Gastrocnemius medialis (tissue), 4 donors: ENCODE measurements at regions not wholly inside any gene's neighbourhood (a gene's known extent, or its start where the extent isn't known, plus 50 kb on each side); places are given as distances from the start of the nearest gene placed in this dataset.

Experiments
- ATAC-seq, 2 donors: fragments of 150-250 bp; one replicate each; pipeline ENCODE4 v1.9.1; 2016
- DNase-seq, 2 donors: peaks; one replicate each; pipeline ENCODE4 v3.0.0-alpha.2; 2019
- H3K27ac ChIP-seq, 4 donors: fragments of 200-600 bp; sonication (generic); 1 replicate in 1 of 4; 2 replicates in 3 of 4; pipeline ENCODE4 v1.5.1; 2016 to 2018; ENCODE audit warnings: mild to moderate bottlenecking in 2 of 4, moderate library complexity in 1 of 4
- H3K27me3 ChIP-seq, 3 donors: fragments of 200-600 bp; sonication (generic) in 2 of 3; 1 replicate in 1 of 3; 2 replicates in 2 of 3; pipeline versions ENCODE4 v1.5.1 to v1.6.0; 2016 to 2019; ENCODE audit warnings: mild to moderate bottlenecking in 1 of 3, moderate library complexity in 1 of 3
- H3K36me3 ChIP-seq, 2 donors: fragments of 200-600 bp; sonication (generic) in 1 of 2; one replicate each; pipeline ENCODE4 v1.5.1; 2017 to 2018
- H3K4me1 ChIP-seq, 2 donors: fragments of 200-600 bp; sonication (generic) in 1 of 2; one replicate each; pipeline ENCODE4 v1.5.1; 2016 to 2017; ENCODE audit warnings: mild to moderate bottlenecking in 2 of 2
- H3K4me3 ChIP-seq, 4 donors: fragments of 200-600 bp; sonication (generic) in 3 of 4; 1 replicate in 1 of 4; 2 replicates in 3 of 4; pipeline ENCODE4 v1.5.1; 2016 to 2019; ENCODE audit warnings: mild to moderate bottlenecking in 2 of 4
- H3K9me3 ChIP-seq, 3 donors: fragments of 200-600 bp; sonication (generic) in 2 of 3; 1 replicate in 1 of 3; 2 replicates in 2 of 3; pipeline ENCODE4 v1.5.1; 2016 to 2019
- POLR2A ChIP-seq, 2 donors: fragments of 450-650 bp; IDR thresholded peaks; one replicate each; pipeline ENCODE4 v1.6.1; 2017; ENCODE audit warnings: antibody characterized with exemption in 2 of 2, mild to moderate bottlenecking in 2 of 2, moderate library complexity in 2 of 2
- in situ Hi-C, 4 donors: fragments of 200-750 bp; cut with MboI; loops; one replicate each; pipeline versions ENCODE4 v1.15.0 to v1.8.0; 2017; ENCODE audit warnings: low sequenced_read_pairs in 4 of 4
- intact Hi-C: fragments of 100-400 bp; cut with DNase I; formaldehyde crosslinking; loops from one replicate; pipeline ENCODE4 v1.15.1; 2023; ENCODE audit warnings: low total_unique reads
- TF ChIP-seq, protein P1 (sequence below), 5 experiments: fragments of 450-650 bp in 3 of 5; fragments of 200-600 bp in 2 of 5; sonication (generic) in 2 of 5; IDR thresholded peaks in 4 of 5; conservative IDR thresholded peaks in 1 of 5; 1 replicate in 4 of 5; 2 replicates in 1 of 5; pipeline ENCODE4 v1.5.1; 2016 to 2019; ENCODE audit warnings: antibody characterized with exemption in 5 of 5, mild to moderate bottlenecking in 3 of 5, moderate library complexity in 3 of 5

DNA sequence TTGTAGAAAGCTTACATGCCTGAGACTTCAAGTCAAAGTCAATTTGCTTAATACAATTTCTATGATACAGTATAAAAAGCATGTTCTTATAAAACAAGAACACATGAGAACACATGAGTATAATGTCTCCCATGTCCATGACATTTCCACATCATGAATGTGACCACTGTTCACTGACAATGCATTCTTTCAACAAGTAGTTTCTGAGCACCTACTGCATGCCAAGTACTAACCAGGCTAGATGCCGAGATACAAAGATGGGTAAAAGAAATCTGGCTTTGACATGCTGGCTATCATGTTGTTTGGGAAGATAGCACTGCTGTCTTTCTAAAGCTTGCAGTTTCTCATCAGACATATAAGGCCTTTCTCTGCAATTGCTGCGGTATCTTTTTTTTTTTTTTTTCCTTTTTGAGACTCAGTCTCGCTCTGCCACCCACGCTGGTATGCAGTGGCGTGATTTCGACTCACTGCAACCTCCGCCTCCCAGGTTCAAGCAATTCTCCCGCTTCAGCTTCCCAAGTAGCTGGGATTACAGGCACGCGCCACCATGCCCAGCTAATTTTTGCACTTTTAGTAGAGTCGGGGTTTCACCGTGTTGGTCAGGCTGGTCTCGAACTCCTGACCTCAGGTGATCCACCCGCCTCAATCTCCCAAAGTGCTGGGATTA is 123.6 kb upstream of the DST start:
- Histone ChIP-seq H3K27ac (peak overlapping the region; percentile 85 to 88 (median 86)), H3K27me3 (no peaks in the 10 kb centered on the region), H3K4me1 (peaks cover 68 to 72% of the 10 kb centered on the region in 2 donors), H3K9me3 (no peaks in the 10 kb centered on the region), H3K36me3 (no peaks in the 10 kb centered on the region), H3K4me3 (no peak overlapping the region)
- in situ Hi-C loops (loop anchor here in 3 of 4 donors (5.0 to 10.0 kb wide), 3 partner anchors 51 to 81 kb away; no protein-coding TSS in a partner anchor), intact Hi-C loops (loop anchor here (5.0 kb wide), 1 partner anchor 129 kb away; no protein-coding TSS in a partner anchor)
- TF ChIP-seq, protein P1, sequence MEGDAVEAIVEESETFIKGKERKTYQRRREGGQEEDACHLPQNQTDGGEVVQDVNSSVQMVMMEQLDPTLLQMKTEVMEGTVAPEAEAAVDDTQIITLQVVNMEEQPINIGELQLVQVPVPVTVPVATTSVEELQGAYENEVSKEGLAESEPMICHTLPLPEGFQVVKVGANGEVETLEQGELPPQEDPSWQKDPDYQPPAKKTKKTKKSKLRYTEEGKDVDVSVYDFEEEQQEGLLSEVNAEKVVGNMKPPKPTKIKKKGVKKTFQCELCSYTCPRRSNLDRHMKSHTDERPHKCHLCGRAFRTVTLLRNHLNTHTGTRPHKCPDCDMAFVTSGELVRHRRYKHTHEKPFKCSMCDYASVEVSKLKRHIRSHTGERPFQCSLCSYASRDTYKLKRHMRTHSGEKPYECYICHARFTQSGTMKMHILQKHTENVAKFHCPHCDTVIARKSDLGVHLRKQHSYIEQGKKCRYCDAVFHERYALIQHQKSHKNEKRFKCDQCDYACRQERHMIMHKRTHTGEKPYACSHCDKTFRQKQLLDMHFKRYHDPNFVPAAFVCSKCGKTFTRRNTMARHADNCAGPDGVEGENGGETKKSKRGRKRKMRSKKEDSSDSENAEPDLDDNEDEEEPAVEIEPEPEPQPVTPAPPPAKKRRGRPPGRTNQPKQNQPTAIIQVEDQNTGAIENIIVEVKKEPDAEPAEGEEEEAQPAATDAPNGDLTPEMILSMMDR (IDR thresholded peaks at IDR 0.05 in 4 of 5, conservative IDR thresholded peaks at IDR 0.05 in 1 of 5), result no peak
- TF ChIP-seq POLR2A (IDR thresholded peaks at IDR 0.05), result no peak
- DNase-seq (no peak), ATAC-seq (no peak)

DNA sequence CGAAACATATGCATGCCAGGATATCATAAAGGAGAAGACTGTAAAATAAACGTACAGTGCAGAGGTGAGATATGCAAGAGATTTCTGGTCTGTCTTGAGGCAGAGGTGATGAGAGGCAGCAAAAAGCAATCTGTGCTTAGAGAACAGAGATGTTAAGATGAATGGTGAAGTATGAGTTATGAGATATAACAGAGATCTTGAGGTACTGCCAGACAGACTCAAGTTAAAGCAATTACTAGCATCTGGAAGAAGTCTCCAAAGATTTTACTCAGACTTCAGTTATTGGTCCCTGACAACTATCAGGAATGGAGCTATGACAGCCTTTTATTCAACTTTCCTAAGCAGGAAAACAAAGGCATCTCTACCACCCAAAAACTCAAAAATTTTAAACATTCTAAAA is 122.8 kb upstream of the DST start:
- Histone ChIP-seq H3K36me3 (no peaks in the 10 kb centered on the region), H3K27ac (peak overlapping the region; percentile 85 to 88 (median 86)), H3K27me3 (no peaks in the 10 kb centered on the region), H3K9me3 (no peaks in the 10 kb centered on the region), H3K4me3 (no peak overlapping the region), H3K4me1 (peaks cover 60 to 67% of the 10 kb centered on the region in 2 donors)
- no peak for TF ChIP-seq POLR2A (IDR thresholded peaks at IDR 0.05)
- TF ChIP-seq, protein P1 (IDR thresholded peaks at IDR 0.05 in 4 of 5, conservative IDR thresholded peaks at IDR 0.05 in 1 of 5), result no peak
- no peak for DNase-seq
- in situ Hi-C loops (loop anchor here in 3 of 4 donors (5.0 to 10.0 kb wide), 3 partner anchors 51 to 82 kb away; no protein-coding TSS in a partner anchor), intact Hi-C loops (loop anchor here (5.0 kb wide), 1 partner anchor 128 kb away; no protein-coding TSS in a partner anchor)
- ATAC-seq, result no peak

DNA sequence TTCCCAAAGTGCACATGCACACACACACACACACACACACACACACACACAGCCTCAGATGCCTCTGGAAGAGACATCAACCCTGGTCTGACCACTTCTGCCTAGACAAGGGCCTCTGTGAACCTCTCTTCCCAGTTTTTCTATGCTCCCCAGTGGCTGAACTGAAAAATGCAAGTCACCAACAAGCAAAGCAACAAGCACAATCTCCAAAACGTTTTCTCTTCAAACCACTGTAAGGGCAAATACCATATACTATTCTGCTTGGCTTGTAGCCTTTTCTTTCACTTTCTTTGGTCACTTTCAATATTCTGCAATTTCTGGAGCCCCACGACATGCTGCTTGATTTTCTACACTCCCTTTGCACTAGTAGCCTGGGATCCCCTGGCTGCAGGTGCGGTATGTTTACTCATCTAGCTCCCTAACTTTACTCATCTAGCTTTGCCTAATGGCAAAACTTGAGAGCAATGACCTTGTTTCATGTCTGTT is 121.4 kb upstream of the DST start:
- no peak for DNase-seq
- intact Hi-C loops, result no loop called here
- TF ChIP-seq POLR2A (IDR thresholded peaks at IDR 0.05), result no peak
- TF ChIP-seq, protein P1 (IDR thresholded peaks at IDR 0.05 in 4 of 5, conservative IDR thresholded peaks at IDR 0.05 in 1 of 5), result peak in 4 of 5 experiments; percentile 23 to 51 (median 40)
- in situ Hi-C loops, result loop anchor here in 2 of 4 donors (10.0 kb wide), 2 partner anchors 49 to 81 kb away; no protein-coding TSS in a partner anchor
- Histone ChIP-seq H3K27ac (peak overlapping the region; percentile 6 to 88 (median 72)), H3K36me3 (no peaks in the 10 kb centered on the region), H3K27me3 (no peaks in the 10 kb centered on the region), H3K9me3 (no peaks in the 10 kb centered on the region), H3K4me1 (peaks cover 54 to 73% of the 10 kb centered on the region in 2 donors), H3K4me3 (no peak overlapping the region)
- peak in 1 of 2 donors; percentile 79 for ATAC-seq

DNA sequence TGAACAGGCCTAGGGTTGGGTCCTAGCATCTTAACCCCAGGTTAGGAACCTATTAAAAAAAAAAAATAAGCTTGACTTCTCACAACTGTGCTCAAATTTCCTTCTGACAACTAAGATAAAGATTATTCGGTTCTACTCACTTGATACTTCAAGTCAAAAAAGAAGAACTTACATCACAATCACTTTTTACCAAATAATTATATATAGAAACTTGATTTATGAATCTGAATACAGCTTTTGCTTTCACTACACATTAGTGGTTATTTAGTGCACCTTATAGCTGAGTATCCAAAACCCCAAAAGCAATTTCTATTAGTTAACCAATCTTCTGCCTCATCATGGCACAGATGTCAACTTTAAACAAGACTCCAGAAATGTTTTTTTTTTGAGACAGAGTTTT is 119.0 kb upstream of the DST start:
- Histone ChIP-seq H3K4me1 (peaks cover 56 to 75% of the 10 kb centered on the region in 2 donors), H3K9me3 (no peaks in the 10 kb centered on the region), H3K4me3 (no peak overlapping the region), H3K27ac (peak overlapping the region in 1 of 4 donors; percentile 27), H3K27me3 (no peaks in the 10 kb centered on the region), H3K36me3 (no peaks in the 10 kb centered on the region)
- TF ChIP-seq, protein P1 (IDR thresholded peaks at IDR 0.05 in 4 of 5, conservative IDR thresholded peaks at IDR 0.05 in 1 of 5), result no peak
- TF ChIP-seq POLR2A (IDR thresholded peaks at IDR 0.05), result no peak
- in situ Hi-C loops (loop anchor here in 2 of 4 donors (10.0 kb wide), 2 partner anchors 47 to 83 kb away; no protein-coding TSS in a partner anchor), intact Hi-C loops (no loop called here)
- DNase-seq, result no peak
- ATAC-seq, result no peak
